NCI-H2107 treated with DMSO at 0.1 percent for 48 hours (cell line): ENCODE measurements at regions not wholly inside any gene's neighbourhood (a gene's known extent, or its start where the extent isn't known, plus 50 kb on each side); places are given as distances from the start of the nearest gene placed in this dataset.

Experiments used
- DNase-seq: peaks from one replicate; lab custom pipeline; 2025; ENCODE audit not compliant: unreplicated experiment; lab: John Stamatoyannopoulos, UW

DNA sequence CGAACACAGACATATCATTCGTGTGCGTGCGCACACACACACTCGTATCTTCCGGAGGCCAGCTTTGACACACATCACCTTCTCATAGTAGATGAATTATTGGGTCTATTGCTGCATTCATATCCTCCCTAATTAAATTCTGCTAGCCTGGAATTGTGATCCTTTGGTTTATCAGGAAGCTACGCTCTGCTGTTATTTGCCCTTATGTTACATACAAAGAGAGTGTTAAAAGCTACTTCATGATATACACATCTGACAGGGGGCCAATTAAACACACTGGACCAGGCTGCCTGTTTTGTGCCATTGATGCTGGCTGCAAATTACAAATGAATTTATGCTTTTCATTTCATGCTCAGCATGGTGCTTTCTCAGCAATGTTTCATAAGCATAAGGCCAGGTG is 252.0 kb downstream of the RHOU start:
- peak; percentile 10 for DNase-seq

DNA sequence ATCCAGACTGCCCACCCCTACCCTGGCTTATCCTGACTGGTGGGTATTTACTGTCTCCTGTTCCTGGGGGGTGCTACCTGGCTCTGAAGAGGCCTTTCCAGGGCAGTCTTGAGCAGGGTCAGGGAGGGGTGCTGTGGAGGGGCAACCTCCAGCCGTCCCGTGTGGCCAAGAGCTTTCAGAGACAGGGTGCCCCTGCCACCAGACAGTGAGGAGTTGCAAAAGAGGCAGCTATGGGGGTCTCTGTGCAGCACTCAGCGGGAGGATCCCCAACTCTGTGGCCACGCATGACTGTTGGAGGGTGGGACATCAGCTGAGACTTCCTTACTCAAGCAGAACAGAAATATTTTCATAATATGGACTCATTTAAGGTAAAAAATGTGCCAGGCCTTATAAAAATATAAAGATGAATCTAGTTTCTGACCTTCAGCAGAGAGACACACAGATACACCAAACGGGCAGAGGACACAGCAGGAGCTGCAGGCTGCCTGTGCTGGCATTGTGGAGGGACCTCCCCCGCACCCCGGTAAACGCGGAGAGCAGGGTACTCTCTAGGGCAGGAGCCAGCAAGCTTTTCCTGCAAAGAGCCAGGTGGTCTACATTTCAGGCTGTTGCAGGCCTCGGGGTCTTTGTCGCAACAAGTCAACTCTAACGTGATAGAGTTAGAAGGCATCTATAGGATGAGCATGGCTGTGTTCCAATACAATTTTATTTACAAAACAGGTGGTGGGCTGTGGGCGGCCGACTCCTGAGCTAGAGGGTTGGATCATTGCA is 252.6 kb downstream of the RHOU start:
- no peak for DNase-seq

DNA sequence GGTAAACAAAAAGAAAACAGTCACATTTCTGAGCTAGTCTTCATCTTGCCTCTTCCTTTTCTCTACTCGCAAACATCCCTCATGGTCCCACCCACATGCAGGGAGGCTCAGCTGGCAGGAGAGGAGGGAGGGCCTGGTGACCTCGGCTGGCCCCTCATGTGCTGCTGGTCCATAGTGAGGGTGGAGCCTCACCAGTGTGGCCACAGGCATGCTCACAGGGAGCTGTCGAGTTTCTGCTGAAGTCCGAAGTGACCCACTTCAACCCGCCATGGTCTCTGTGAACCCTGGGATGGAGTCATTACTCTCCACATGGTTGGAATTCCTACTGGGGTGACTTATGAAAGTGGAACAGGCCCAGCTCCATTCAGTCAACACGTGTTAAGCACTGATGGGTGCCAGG is 253.4 kb downstream of the RHOU start:
- no peak for DNase-seq

DNA sequence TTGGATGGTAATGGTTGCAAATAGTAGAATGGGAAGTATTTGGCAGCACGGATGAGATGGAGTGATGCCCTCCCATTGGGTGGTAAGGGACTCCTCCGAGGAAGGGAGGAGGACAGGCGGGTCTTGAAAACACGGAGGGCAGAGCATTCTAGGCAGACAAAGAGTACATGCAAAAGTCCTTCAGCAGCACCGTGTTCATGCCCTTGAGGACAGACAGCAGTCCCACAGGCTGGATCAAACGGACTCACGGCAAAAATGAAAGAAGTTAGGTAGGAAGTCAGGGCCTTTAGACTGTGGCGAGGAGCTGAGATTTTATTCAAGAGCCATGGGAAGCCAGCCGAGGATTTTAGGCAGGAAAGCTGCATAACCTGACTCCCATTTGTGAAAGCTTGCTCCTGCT is 253.9 kb downstream of the RHOU start:
- DNase-seq = no peak

DNA sequence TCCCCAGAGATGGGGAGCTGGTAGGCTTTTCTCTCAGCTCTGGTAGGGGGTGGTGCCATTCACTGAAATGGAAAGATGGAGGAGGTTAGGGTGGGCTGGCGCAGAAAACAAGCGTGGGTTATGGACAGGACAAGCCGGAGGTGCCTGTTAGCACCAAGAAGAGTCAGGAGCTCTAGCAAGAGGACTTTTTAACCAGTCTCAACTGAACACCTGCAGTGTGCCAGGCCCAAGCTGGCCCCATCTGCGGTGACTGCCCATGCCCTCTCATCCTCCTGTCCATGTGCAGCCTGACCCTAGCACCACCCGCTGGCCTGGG is 254.4 kb downstream of the RHOU start:
- no peak for DNase-seq

DNA sequence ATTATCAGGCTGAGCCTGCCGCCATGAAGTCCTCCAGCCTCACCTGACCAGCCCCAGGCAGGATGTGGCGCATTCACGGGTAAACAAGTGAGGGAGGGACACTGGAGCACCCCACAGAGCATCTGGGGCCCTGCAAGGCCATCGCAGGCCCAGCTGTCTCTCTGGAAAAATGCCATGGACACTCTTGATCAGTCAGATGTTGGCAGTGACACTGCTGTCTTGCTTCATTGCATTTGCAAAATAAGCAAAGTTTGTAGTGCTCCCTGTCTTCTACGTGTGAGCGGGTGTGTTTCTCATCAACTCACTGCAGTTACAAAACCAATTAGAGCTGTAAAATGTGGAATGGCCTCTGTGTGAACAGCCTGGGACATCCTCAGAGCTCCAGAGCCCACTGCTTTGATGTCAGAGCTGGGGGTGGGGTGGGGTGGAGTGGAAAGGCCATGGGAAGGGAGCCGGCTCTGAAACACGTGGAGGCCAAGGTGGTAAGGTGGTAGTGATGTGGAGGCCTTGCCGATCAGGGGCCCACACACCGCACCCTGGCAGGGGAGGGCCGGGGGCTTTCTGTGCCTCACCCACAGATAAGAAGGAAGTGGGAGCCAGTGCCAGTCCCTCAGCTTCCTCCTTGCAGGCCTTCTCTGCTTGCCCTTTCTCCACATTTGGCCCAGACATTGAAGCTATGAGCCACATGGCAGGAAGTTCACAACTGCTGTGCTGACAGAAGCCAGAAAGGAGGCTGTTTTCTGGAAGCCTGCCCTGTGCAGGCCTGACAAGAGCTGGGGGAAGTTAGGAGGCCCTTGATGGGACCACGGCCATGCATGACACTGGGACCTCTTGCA is 254.9 kb downstream of the RHOU start:
- DNase-seq = peak; percentile 48

DNA sequence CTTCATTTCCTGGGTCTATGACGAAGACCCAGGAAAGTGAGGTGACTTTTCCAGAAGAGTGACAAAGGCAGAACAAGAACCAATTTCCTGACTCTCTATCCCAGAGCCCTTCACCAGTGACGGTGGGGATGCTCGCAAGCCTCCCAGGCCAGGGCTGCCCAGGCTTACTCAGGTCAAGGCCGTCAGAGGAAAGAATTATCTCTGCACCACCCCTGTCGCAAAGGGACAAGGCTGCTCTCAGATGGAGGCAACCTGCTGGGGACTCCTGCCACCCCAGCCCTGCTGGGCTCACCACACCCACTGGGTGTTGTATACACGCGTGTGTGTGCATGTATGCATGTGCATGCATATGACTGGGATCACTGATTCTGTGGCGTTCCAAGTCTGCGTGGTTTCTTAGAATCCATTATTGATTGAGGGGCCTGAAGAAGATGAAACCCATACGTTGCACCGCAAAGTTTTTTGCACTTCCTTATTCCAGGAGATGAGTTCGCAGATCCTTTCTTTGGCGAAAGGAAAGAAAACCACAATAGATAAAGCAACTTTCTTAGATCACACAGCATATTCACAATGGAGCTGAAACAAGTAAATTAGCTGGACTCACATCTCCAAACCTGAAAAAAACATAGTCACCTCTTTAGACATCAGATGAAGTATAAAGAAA is 255.8 kb downstream of the RHOU start:
- DNase-seq = no peak

DNA sequence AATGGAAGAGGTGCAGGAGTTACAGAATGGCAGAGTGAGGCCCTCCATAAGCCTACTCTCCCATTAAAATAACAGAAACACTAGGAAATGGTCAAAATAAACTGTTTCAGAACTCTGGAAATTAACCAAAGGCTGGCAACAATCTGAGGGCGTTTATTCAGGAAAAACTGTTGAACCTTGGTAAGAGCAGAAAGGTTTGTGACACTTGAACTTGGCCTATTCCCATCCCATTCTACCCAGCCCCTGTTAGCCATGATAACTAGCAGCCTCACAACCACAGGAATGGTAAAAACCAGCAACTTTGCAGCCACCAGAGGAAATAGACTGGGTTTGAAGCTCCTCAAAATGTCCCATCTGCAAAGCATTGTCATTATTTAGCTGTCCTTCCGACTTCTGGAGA is 256.8 kb downstream of the RHOU start:
- DNase-seq = no peak

DNA sequence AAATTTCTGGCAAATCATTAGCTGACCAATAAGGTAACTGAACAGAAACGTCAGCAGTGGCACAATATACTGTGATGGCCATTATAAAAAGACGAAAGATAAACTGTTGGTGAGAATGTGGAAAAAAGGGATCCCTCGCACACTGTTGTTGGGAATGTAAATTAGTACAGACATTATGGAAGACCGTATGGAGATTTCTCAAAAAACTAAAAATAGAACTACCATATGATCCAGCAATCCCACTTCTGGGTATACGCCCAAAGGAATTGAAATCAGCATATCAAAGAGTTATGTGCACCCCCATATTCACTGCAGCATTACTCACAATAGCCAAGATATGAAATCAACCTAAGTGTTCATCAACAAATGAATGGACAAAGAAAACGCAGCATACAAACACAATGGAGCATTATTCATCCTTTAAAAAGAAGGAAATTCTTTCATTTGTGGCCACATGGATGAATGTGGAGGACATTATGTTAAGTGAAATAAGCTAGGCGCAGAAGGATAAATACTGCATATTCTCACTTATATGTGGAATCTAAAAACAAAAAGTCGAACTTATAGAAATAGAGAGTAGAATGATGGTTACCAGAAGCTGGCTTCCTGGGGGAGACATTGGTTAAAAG is 257.7 kb downstream of the RHOU start:
- no peak for DNase-seq

DNA sequence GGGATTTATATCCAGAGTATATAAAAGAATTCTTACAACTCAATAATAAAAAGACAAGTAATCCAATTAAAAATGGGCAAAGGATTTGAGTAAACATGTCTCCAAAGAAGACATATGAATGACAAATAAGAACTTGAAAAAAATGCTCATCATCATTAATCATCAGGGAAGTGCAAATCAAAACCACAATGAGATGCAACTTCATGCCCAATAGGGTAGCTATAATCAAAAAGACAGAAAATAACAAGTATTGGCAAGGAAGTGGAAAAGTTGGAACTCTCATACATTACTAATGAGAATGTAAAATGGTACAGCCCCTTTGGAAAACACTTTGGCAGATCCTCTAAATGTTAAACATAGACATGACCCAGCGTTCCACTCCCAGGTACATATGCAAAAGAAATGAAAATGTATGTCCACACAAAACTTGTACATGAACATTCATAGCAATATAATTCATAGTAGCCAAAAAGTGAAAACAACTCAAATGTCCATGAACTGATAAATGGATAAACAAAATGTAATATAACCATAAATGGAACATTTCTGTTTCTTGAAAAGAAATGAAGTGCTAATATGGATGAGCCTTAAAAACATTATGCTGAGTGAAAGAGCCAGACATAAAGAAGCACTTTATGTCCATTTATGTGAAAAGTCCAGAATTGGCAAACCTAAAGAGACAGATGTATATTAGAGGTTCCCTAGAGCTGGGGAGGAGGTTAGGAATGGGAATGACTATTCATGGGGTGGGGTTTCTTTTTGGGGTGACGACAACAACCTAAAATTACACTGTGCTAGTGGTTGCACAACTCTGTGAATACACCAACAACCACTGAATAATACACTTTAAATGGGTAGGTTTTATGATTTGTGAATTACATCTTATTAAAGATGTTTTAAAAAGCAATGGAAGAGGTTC is 259.7 kb downstream of the RHOU start:
- DNase-seq = no peak

DNA sequence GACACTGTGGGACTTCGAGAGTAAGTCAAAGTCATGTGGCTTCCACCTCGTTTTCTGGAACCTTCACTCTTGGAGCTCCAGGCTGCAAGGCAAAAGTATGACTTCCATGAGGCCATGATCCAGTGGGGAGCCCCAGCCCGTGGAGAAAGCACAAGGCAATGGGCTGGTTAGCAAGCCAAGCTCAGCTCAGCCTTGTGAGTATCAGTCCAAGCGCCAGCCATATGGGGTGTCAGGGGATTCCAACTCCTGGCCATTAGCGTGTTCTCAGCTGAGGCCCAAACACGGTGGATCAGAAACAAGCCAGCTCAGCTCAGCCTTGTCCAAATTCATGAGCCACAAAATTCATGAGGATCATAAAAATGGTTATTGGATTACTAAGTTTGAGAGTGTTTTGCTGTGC is 261.0 kb downstream of the RHOU start:
- DNase-seq = no peak

DNA sequence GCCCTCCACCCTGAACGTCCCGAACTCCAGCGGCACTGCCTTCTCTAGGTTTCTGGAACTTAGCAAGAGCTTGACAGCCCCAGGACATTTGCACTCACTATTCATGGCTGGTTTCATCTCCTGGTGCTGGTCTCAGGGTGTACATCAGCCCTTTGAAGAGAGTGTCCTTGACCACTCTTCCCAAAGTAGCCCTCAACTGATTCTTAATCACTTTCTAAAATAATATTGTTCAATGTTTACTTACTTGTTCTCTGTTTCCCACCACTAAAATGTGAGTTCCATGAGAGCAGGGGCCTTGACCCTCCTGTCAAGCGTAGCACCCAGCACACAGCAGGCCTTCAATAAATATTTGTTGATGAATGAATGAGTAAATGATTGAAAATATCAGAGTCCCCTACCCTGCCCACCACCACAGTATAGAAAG is 262.5 kb downstream of the RHOU start:
- no peak for DNase-seq

DNA sequence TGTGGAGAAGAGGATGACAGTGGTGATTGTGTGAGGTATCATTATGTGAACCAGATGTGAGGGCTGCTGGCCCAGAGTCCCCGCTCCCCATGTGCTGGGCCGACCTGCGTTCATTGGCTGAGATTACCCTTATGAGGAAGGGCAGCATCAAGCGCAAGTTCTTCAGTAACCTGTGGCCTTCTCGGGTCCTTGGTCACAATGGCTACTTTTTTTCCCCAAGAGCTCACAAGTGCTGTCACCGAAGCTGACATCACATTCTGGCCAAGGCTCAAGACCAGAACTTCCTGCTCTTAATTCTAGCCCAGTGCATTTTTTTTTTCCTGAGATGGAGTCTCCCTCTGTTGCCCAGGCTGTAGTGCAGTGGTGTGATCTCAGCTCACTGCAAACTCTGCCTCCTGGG is 262.9 kb downstream of the RHOU start:
- no peak for DNase-seq

DNA sequence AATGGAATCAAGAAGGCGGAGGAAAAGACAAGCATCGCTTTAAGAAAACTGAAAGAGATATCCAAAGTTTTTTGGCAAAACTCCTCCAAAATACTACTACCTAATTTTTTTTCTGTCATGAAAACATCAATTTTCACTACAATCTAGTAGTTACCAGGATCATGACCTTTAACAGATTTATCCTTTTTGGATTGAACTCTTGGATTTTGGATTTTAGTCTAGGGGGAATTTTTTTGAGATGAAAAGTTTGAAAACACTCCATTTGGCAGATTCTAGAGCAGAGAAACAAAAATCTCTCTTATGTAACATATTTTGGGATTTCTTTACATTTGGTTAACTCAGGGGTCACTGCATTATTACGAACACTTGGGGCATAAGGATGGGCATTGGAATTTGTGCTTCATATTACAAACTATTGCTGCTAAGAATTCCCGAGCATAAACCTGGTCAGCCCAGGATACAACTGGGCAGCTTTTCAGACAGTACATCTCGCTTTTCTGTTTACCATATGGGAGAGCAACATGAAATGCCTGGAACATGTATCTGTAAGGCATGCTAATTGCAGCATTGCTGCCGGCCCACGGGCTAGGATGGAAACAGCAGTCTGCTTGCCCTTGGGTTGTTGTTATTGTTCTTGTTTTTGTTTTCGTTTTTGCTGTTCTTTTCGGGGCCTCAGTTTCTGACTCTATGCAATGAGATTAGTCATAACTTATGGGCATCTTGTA is 264.3 kb downstream of the RHOU start:
- DNase-seq = no peak

DNA sequence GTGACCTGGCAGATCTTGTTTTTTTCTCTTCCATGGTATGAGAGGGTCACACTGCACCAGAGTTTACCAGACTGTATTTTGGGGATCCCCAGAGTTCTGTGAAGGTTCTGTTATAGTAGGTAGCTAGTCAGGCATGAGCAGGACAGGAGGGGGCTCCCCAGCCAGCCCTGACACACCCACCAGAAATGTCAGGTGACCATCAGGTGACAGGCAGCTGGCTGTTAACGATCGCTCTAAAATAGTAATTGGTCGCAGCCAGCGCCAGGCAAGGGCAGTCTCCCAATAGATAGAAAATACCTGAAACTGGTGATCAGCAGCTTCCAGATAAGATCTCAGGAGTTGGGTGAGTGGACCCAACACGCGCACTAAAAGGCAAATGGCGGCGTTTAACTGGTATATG is 264.9 kb downstream of the RHOU start:
- DNase-seq = no peak

DNA sequence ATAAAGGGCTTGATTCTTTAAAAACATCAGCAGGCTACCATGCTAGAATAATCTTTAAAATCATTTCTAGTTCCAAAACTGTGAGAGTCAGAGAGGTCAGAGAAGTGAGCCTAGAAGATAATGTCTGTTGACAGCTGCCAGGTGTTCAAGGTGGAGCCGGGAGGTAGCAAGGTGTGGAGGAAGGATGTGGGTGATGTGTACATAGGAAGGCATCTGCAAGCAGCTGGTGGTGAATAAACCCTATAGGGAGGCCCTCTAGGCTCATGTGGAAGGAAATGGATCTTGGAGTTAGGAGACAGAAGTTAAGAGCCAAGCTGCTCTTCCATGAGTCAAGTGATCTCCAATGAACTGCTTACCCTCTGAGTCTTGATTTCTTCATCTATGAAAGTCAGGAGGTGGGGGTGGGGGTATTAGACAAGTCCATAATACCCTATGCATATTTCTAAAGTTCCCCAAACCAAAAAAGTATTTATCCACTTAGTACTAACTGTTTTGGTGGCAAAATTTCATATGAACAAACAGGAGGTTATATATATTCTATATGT is 266.3 kb downstream of the RHOU start:
- no peak for DNase-seq

DNA sequence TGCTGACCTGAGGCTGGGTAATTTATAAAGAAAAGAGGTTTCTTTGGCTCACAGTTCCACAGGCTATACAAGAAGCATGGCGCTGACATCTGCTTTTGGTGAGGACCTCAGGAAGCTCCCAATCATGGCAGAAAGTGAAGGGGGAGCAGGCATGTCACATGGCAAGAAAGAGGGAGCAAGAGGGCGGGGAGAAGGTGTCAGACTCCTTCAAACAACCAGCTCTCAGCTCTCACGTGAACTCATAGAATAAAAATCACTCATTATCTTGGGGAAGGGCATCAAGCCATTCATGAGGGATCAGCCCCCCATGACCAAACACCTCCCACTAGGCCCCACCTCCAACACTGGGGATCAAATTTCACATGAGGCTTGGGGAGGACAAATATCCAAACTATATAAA is 266.8 kb downstream of the RHOU start:
- DNase-seq = no peak

DNA sequence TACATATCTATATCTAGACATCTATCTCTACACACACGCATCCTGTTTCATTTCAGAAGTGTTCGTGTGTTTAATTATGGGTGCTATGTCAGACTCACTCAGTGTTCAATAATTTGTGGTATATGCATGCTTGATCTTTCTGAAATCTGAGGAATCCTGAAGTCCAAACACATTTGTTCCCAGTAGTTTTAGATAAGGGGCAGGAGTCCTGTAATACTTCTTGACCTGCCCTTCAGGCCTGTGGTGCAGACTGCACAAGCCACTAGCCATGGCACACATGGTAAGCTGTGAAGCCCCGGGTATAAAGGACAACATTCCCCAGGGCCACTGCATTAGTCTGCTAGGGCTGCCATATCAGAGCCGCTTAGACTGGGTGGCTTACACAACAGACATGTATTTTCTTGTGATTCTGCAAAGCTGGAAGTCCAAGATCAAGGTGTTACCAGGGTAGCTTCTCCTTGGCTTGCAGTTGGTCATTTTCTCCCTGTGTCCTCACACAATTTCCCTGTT is 267.2 kb downstream of the RHOU start:
- DNase-seq = no peak

DNA sequence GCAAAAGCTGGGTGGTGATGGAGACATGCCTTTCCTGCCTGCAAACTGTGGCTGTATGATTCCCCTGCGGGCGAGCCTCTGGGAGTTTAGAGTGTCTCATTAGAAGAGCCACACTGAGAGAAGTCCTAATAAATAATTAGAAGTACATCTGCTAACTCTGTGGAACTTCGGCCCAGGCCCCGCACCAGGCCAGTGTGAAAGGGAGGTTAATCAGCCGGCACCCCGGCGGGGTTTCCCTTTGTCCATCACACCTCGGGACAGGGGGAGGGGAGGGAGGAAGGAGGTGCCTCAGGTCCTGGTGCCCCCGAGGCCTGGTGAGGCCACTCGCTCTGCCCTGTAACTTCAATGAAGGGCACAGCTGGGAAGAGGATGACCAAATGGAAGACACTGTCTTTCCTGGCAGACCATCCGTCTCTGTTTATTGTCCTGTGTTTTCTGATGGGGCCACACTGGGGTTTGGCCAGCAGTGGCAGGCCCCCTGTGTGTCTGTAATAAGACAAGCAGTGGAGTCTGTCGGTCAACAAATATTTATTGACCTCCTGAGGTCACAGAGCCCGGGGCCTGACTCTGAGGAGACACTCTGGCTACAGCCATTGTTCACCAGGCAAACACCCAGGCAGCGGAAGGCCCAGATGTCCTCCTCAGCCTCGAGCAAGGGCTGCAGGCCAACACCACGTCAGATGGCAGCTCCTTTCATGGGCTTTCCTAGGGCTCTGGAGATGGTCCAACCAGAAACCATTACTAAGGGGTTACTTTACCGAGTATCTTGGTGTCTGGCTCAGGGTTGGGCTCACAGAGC is 267.5 kb upstream of the RAB4A start:
- DNase-seq = no peak
